ENCODE measurements at regions not wholly inside any gene's neighbourhood (a gene's known extent, or its start where the extent isn't known, plus 50 kb on each side); places are given as distances from the start of the nearest gene placed in this dataset.

DNA sequence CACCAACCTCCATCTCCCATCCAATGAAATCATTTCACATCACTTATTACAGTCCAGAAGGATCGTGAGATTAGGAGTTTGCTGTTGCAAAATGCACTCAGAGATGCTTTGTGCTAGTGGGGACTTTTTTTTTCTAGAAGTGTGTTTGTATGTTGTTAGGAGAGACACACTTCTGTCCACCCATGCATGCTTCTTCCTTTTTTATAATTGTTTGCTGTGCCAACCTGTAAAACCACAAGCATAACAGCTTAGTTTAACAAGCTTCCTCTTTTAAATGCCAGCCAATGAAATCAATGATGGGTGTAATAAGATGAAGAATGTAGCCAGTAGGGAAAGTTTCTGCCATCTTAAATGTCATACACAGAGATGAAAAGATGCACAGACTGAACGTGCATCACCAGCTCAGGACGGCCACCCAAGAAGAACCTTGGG, 305.6 kb upstream of the STT3B start:
- peak; percentile 54 for TF ChIP-seq POLR2A (IDR thresholded peaks at IDR 0.05; ENCODE audit: extremely low read depth, insufficient read length)
- TF ChIP-seq, protein P1, sequence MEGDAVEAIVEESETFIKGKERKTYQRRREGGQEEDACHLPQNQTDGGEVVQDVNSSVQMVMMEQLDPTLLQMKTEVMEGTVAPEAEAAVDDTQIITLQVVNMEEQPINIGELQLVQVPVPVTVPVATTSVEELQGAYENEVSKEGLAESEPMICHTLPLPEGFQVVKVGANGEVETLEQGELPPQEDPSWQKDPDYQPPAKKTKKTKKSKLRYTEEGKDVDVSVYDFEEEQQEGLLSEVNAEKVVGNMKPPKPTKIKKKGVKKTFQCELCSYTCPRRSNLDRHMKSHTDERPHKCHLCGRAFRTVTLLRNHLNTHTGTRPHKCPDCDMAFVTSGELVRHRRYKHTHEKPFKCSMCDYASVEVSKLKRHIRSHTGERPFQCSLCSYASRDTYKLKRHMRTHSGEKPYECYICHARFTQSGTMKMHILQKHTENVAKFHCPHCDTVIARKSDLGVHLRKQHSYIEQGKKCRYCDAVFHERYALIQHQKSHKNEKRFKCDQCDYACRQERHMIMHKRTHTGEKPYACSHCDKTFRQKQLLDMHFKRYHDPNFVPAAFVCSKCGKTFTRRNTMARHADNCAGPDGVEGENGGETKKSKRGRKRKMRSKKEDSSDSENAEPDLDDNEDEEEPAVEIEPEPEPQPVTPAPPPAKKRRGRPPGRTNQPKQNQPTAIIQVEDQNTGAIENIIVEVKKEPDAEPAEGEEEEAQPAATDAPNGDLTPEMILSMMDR (IDR thresholded peaks at IDR 0.05; ENCODE audit: low read depth, low read length) = no peak
- TF ChIP-seq, protein P2, sequence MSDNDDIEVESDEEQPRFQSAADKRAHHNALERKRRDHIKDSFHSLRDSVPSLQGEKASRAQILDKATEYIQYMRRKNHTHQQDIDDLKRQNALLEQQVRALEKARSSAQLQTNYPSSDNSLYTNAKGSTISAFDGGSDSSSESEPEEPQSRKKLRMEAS (IDR thresholded peaks at IDR 0.05; ENCODE audit: low read depth, low read length) = peak; percentile 59
